Tibial artery (tissue), 4 donors: ENCODE measurements at regions not wholly inside any gene's neighbourhood (a gene's known extent, or its start where the extent isn't known, plus 50 kb on each side); places are given as distances from the start of the nearest gene placed in this dataset.

Source experiments
- DNase-seq, 2 donors: peaks; one replicate each; pipeline ENCODE4 v3.0.0-alpha.2; 2019
- H3K27ac ChIP-seq, 2 donors: fragments of 200-600 bp; sonication (generic) in 1 of 2; 1 replicate in 1 of 2; 2 replicates in 1 of 2; pipeline ENCODE4 v1.5.1; 2018 to 2019; ENCODE audit warnings: mild to moderate bottlenecking in 1 of 2
- H3K27me3 ChIP-seq, 2 donors: fragments of 200-600 bp; sonication (generic) in 1 of 2; one replicate each; pipeline versions ENCODE4 v1.5.1 to v1.6.0; 2016 to 2019
- H3K36me3 ChIP-seq, 3 donors: fragments of 200-600 bp; sonication (generic) in 2 of 3; one replicate each; pipeline ENCODE4 v1.5.1; 2016 to 2019; ENCODE audit warnings: mild to moderate bottlenecking in 2 of 3
- H3K4me1 ChIP-seq, 4 donors: fragments of 200-600 bp; sonication (generic) in 2 of 4; 1 replicate in 3 of 4; 2 replicates in 1 of 4; pipeline ENCODE4 v1.5.1; 2016 to 2019
- H3K4me3 ChIP-seq, 2 donors: fragments of 200-600 bp; sonication (generic) in 1 of 2; 1 replicate in 1 of 2; 2 replicates in 1 of 2; pipeline ENCODE4 v1.5.1; 2018 to 2019; ENCODE audit warnings: mild to moderate bottlenecking in 2 of 2
- H3K9me3 ChIP-seq, 3 donors: fragments of 200-600 bp; sonication (generic) in 1 of 3; one replicate each; pipeline ENCODE4 v1.5.1; 2016 to 2019
- intact Hi-C: fragments of 100-400 bp; cut with DNase I; formaldehyde crosslinking; loops from one replicate; pipeline ENCODE4 v1.15.0; 2023; ENCODE audit warnings: low total_unique reads
- TF ChIP-seq, protein P1 (sequence below), 2 experiments: fragments of 200-600 bp in 1 of 2; fragments of 450-650 bp in 1 of 2; IDR thresholded peaks; one replicate each; pipeline ENCODE4 v1.5.1; 2017 to 2019; ENCODE audit warnings: antibody characterized with exemption in 2 of 2, mild to moderate bottlenecking in 1 of 2, moderate library complexity in 1 of 2

DNA sequence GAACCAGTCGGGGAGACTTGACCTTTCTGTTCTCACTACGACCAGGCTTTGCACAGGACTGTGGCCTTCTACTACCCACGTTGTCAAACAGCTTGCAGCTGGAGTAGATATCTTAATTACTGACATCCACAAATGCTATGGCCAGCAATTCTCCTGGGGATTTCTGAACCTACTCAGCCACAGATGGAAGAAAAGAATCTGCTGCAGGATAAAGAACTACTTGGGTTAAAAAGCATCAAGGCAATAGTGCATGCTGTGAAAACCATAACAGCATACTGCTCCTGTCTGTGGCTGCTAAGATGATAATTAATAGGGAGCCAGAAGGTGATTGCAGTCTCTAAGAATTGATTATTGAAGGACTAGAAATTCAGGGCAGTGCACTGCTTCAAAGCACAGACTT, 859.2 kb upstream of the SEMA6D start:
- Histone ChIP-seq H3K4me1 (no peaks in the 10 kb centered on the region), H3K36me3 (no peaks in the 10 kb centered on the region), H3K9me3 (no peaks in the 10 kb centered on the region), H3K27me3 (no peaks in the 10 kb centered on the region), H3K4me3 (no peak overlapping the region), H3K27ac (no peak overlapping the region)
- TF ChIP-seq, protein P1, sequence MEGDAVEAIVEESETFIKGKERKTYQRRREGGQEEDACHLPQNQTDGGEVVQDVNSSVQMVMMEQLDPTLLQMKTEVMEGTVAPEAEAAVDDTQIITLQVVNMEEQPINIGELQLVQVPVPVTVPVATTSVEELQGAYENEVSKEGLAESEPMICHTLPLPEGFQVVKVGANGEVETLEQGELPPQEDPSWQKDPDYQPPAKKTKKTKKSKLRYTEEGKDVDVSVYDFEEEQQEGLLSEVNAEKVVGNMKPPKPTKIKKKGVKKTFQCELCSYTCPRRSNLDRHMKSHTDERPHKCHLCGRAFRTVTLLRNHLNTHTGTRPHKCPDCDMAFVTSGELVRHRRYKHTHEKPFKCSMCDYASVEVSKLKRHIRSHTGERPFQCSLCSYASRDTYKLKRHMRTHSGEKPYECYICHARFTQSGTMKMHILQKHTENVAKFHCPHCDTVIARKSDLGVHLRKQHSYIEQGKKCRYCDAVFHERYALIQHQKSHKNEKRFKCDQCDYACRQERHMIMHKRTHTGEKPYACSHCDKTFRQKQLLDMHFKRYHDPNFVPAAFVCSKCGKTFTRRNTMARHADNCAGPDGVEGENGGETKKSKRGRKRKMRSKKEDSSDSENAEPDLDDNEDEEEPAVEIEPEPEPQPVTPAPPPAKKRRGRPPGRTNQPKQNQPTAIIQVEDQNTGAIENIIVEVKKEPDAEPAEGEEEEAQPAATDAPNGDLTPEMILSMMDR (IDR thresholded peaks at IDR 0.05), result no peak
- intact Hi-C loops, result no loop called here
- DNase-seq, result no peak

DNA sequence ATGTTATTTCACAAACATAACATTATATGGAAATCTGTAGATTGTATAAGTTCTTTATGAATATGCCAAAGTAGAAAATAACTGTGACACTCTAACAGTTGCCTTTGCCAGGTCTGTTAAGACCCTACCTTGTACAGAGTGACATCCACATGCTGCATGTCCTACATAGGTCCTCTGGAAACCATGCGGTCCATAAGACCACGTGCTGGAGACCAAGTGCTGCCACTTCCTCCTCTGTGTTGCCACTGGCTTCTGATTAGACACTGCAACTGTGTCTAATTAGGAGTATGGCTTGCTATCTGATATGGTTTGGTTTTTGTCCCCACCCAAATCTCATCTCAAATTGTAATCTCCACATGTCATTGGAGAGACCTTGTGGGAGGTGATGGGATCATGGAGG, 855.5 kb upstream of the SEMA6D start:
- TF ChIP-seq, protein P1 (IDR thresholded peaks at IDR 0.05), result no peak
- H3K9me3 ChIP-seq, result no peaks in the 10 kb centered on the region
- intact Hi-C loops, result no loop called here
- H3K27me3 ChIP-seq, result no peaks in the 10 kb centered on the region
- H3K27ac ChIP-seq, result no peak overlapping the region
- no peaks in the 10 kb centered on the region for H3K4me1 ChIP-seq
- no peaks in the 10 kb centered on the region for H3K36me3 ChIP-seq
- H3K4me3 ChIP-seq, result no peak overlapping the region
- no peak for DNase-seq

DNA sequence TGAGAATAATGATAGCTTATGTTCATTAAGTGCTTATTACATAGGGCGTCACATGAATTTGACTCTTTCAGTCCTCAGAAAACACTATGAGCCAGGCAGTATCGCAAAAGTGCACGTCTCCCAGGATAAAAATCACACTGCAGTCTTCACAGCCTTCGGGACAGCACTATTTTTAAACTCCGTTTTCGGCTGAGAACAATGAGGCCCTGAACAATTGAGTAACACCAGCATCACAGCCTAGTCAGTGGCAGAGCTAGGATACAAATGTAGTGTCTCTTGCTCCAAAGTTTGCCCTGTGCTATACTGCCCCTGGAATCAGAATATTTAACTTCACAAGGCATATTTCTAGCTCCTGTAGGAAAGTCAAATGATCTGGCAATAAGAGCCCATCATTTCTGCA, 852.1 kb upstream of the SEMA6D start:
- Histone ChIP-seq H3K36me3 (no peaks in the 10 kb centered on the region), H3K4me3 (no peak overlapping the region), H3K27ac (no peak overlapping the region), H3K9me3 (no peaks in the 10 kb centered on the region), H3K27me3 (no peaks in the 10 kb centered on the region), H3K4me1 (no peaks in the 10 kb centered on the region)
- no peak for DNase-seq
- intact Hi-C loops, result no loop called here
- TF ChIP-seq, protein P1 (IDR thresholded peaks at IDR 0.05), result no peak

DNA sequence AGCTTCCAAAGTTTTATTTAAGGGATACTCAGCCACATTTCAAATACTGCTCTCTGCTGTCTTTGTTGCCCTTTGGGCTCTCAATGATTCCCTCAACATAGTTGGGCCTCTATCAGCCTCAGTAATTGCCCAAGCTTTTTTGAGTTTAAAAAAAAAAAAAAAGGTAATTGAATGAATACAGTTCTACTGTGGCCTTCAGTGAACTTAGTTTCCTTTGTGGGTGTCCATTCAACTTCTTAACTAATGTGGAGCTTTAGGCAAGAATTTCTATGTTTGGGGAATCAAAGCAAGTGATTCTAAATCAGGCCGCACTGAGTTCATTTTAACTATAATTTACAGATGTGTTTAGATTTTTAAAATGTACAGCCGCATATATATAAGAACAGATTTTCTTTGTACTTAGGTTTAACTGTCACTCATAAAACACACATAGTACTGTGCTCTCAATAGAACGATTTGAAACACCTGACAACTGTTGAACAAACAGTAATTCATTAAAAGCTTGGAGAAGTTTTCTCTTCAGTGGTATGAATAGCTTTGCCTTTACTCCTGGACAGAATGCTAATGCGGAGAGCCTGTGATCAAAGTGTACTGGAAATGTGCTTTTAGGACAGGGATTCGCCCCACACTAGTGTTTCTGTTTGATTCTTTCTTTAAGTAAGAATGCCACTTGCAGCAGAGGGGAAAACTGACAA, 844.9 kb upstream of the SEMA6D start:
- H3K27me3 ChIP-seq, result no peaks in the 10 kb centered on the region
- no peaks in the 10 kb centered on the region for H3K9me3 ChIP-seq
- H3K36me3 ChIP-seq, result no peaks in the 10 kb centered on the region
- H3K27ac ChIP-seq, result no peak overlapping the region
- intact Hi-C loops, result no loop called here
- TF ChIP-seq, protein P1 (IDR thresholded peaks at IDR 0.05), result no peak
- no peaks in the 10 kb centered on the region for H3K4me1 ChIP-seq
- no peak overlapping the region for H3K4me3 ChIP-seq
- no peak for DNase-seq

DNA sequence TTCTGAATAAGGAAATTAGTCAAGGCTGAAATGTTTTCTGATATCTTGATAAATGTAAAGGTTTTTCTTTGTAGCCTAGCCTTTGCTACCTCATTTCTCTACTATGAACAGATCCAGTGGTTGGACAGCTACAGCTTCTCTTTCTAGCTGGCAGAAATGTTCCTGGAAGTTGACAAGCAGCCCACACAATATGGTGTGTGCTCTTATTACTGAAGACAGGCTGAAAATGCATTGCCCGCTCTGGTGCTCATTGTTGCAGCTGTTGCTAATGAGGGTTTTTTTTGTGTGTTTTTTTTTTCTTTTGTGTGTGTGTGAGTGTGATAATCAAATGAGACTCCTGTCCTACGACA, 844.3 kb upstream of the SEMA6D start:
- no peaks in the 10 kb centered on the region for H3K36me3 ChIP-seq
- no peaks in the 10 kb centered on the region for H3K4me1 ChIP-seq
- no peaks in the 10 kb centered on the region for H3K27me3 ChIP-seq
- H3K27ac ChIP-seq, result no peak overlapping the region
- no peaks in the 10 kb centered on the region for H3K9me3 ChIP-seq
- TF ChIP-seq, protein P1 (IDR thresholded peaks at IDR 0.05), result no peak
- intact Hi-C loops, result no loop called here
- H3K4me3 ChIP-seq, result no peak overlapping the region
- DNase-seq, result no peak
